H9 (cell line): ENCODE measurements at regions not wholly inside any gene's neighbourhood (a gene's known extent, or its start where the extent isn't known, plus 50 kb on each side); places are given as distances from the start of the nearest gene placed in this dataset.

Experiments
- DNase-seq: peaks from one replicate; pipeline ENCODE4 v3.0.0-alpha.2; 2017
- H2AFZ ChIP-seq: one replicate; pipeline ENCODE4 v1.6.1; 2013; ENCODE audit warnings: mild to moderate bottlenecking, low read length, control low read depth, moderate library complexity
- H2AK5ac ChIP-seq: 2 replicates; pipeline ENCODE4 v1.6.1; 2013; ENCODE audit warnings: low read length, control low read depth, mixed read lengths; ENCODE audit not compliant: insufficient read length
- H2BK120ac ChIP-seq: one replicate; pipeline ENCODE4 v1.6.1; 2013; ENCODE audit warnings: low read depth, mild to moderate bottlenecking, low read length, control low read depth, inconsistent platforms; ENCODE audit not compliant: poor library complexity, severe bottlenecking
- H2BK12ac ChIP-seq: 2 replicates; pipeline ENCODE4 v1.6.1; 2013; ENCODE audit warnings: low read length, control low read depth, mixed read lengths, low read depth; ENCODE audit not compliant: insufficient read length
- H2BK15ac ChIP-seq: 2 replicates; pipeline ENCODE4 v1.6.1; 2013; ENCODE audit warnings: low read depth, low read length, control low read depth
- H2BK20ac ChIP-seq: one replicate; pipeline ENCODE4 v1.6.1; 2013; ENCODE audit warnings: low read depth, mild to moderate bottlenecking, low read length, control low read depth, inconsistent platforms; ENCODE audit not compliant: poor library complexity, severe bottlenecking
- H2BK5ac ChIP-seq: 2 replicates; pipeline ENCODE4 v1.6.1; 2013; ENCODE audit warnings: low read length, control low read depth, mixed read lengths; ENCODE audit not compliant: insufficient read length
- H3K14ac ChIP-seq: 2 replicates; pipeline ENCODE4 v1.6.1; 2013; ENCODE audit warnings: low read length, control low read depth; ENCODE audit not compliant: insufficient read depth
- H3K18ac ChIP-seq: 2 replicates; pipeline ENCODE4 v1.6.1; 2013; ENCODE audit warnings: low read depth, mild to moderate bottlenecking, mixed read lengths, low read length, control low read depth; ENCODE audit not compliant: insufficient read length
- H3K23ac ChIP-seq: 2 replicates; pipeline ENCODE4 v1.6.1; 2013; ENCODE audit warnings: low read length, control low read depth, mixed read lengths, low read depth; ENCODE audit not compliant: insufficient read length
- H3K23me2 ChIP-seq: 2 replicates; pipeline ENCODE4 v1.6.1; 2013; ENCODE audit warnings: low read depth, mild to moderate bottlenecking, mixed read lengths, low read length, control low read depth; ENCODE audit not compliant: insufficient read length, poor library complexity, severe bottlenecking
- H3K27ac ChIP-seq: 2 replicates; pipeline ENCODE4 v1.5.1; 2013; ENCODE audit warnings: low read length, control low read depth, mixed read lengths, low read depth; ENCODE audit not compliant: insufficient read length
- H3K27me3 ChIP-seq: 2 replicates; pipeline ENCODE4 v1.6.1; 2013; ENCODE audit warnings: low read length, control low read depth, inconsistent platforms; ENCODE audit not compliant: insufficient read depth
- H3K4ac ChIP-seq: 2 replicates; pipeline ENCODE4 v1.6.1; 2013; ENCODE audit warnings: low read depth, mild to moderate bottlenecking, control low read depth, inconsistent platforms, low read length, moderate library complexity
- H3K4me1 ChIP-seq: 2 replicates; pipeline ENCODE4 v1.6.1; 2013; ENCODE audit warnings: low read length, control low read depth, inconsistent platforms; ENCODE audit not compliant: insufficient read depth
- H3K4me2 ChIP-seq: 2 replicates; pipeline ENCODE4 v1.6.1; 2013; ENCODE audit warnings: low read length, control low read depth, mixed read lengths; ENCODE audit not compliant: insufficient read length, insufficient read depth
- H3K56ac ChIP-seq: 2 replicates; pipeline ENCODE4 v1.6.1; 2013; ENCODE audit warnings: low read depth, mild to moderate bottlenecking, mixed read lengths, low read length, control low read depth; ENCODE audit not compliant: insufficient read length
- H3K79me1 ChIP-seq: 2 replicates; pipeline ENCODE4 v1.6.1; 2013; ENCODE audit warnings: low read depth, mild to moderate bottlenecking, moderate library complexity, low read length, control low read depth, inconsistent platforms; ENCODE audit not compliant: insufficient read depth, poor library complexity, severe bottlenecking
- H3K79me2 ChIP-seq: 2 replicates; pipeline ENCODE4 v1.6.1; 2013; ENCODE audit warnings: low read length, control low read depth, inconsistent platforms; ENCODE audit not compliant: insufficient read depth
- H3K9ac ChIP-seq: 2 replicates; pipeline ENCODE4 v1.6.1; 2013; ENCODE audit warnings: low read length, control low read depth, mixed read lengths; ENCODE audit not compliant: insufficient read length; ENCODE audit errors: extremely low read depth
- H3K9me3 ChIP-seq: one replicate; pipeline ENCODE4 v1.6.1; 2013; ENCODE audit warnings: low read depth, low read length, inconsistent platforms; ENCODE audit not compliant: control insufficient read depth
- H3T11ph ChIP-seq: one replicate; pipeline ENCODE4 v1.6.1; 2013; ENCODE audit warnings: mild to moderate bottlenecking, low read length, control low read depth, inconsistent platforms
- H4K20me1 ChIP-seq: one replicate; pipeline ENCODE4 v1.6.1; 2013; ENCODE audit not compliant: control insufficient read depth, insufficient read length, insufficient read depth
- H4K5ac ChIP-seq: 2 replicates; pipeline ENCODE4 v1.6.1; 2013; ENCODE audit warnings: low read depth, mild to moderate bottlenecking, mixed read lengths, low read length, control low read depth; ENCODE audit not compliant: insufficient read length
- H4K8ac ChIP-seq: replicated peaks from 2 replicates; pipeline ENCODE4 v1.6.1; 2013; ENCODE audit warnings: low read length, control low read depth, mixed read lengths, low read depth; ENCODE audit not compliant: insufficient read length
- H4K91ac ChIP-seq: 2 replicates; pipeline ENCODE4 v1.6.1; 2013; ENCODE audit warnings: low read depth, mild to moderate bottlenecking, moderate library complexity, mixed read lengths, low read length, control low read depth; ENCODE audit not compliant: insufficient read length
- H3K27ac Mint-ChIP-seq, 3 experiments: 2 replicates in 2 of 3; 3 replicates in 1 of 3; pipeline ENCODE4 v1.8.0; 2020 to 2021; ENCODE audit warnings: mixed read lengths in 3 of 3, mild to moderate bottlenecking in 1 of 3, moderate library complexity in 1 of 3
- H3K27me3 Mint-ChIP-seq: 2 replicates; pipeline ENCODE4 v1.8.0; 2021; ENCODE audit warnings: low read depth, mild to moderate bottlenecking, moderate library complexity, mixed read lengths
- H3K36me3 Mint-ChIP-seq, 3 experiments: 2 replicates in 2 of 3; 3 replicates in 1 of 3; pipeline ENCODE4 v1.8.0; 2020 to 2021; ENCODE audit warnings: low read depth in 3 of 3, mixed read lengths in 3 of 3; ENCODE audit not compliant: insufficient read depth in 1 of 3
- H3K4me1 Mint-ChIP-seq, 2 experiments: 2 replicates each; pipeline ENCODE4 v1.8.0; 2020; ENCODE audit warnings: mixed read lengths in 2 of 2
- H3K4me3 Mint-ChIP-seq, 2 experiments: 2 replicates in 1 of 2; 3 replicates in 1 of 2; pipeline ENCODE4 v1.8.0; 2020 to 2021; ENCODE audit warnings: mild to moderate bottlenecking in 2 of 2, mixed read lengths in 2 of 2, moderate library complexity in 1 of 2
- H3K9me3 Mint-ChIP-seq, 2 experiments: 2 replicates in 1 of 2; 3 replicates in 1 of 2; pipeline ENCODE4 v1.8.0; 2020; ENCODE audit warnings: mild to moderate bottlenecking in 2 of 2, mixed read lengths in 2 of 2, moderate library complexity in 1 of 2
- WGBS: extraction: QIAGEN DNeasy Blood & Tissue Kit; methylation state at CpG from one replicate; pipeline ENCODE4 v1.1.7; 2013; ENCODE audit warnings: missing lambda C conversion rate, low lambda C conversion rate, mixed read lengths; ENCODE audit not compliant: insufficient read length; ENCODE audit errors: extremely low coverage; 5-methylcytosine and 5-hydroxymethylcytosine counted together
- TF ChIP-seq, protein P1 (sequence below): fragments of 200-600 bp; sonication (generic); conservative IDR thresholded peaks from 3 replicates; pipeline ENCODE4 v1.8.0; 2021; ENCODE audit warnings: antibody characterized with exemption, mild to moderate bottlenecking

DNA sequence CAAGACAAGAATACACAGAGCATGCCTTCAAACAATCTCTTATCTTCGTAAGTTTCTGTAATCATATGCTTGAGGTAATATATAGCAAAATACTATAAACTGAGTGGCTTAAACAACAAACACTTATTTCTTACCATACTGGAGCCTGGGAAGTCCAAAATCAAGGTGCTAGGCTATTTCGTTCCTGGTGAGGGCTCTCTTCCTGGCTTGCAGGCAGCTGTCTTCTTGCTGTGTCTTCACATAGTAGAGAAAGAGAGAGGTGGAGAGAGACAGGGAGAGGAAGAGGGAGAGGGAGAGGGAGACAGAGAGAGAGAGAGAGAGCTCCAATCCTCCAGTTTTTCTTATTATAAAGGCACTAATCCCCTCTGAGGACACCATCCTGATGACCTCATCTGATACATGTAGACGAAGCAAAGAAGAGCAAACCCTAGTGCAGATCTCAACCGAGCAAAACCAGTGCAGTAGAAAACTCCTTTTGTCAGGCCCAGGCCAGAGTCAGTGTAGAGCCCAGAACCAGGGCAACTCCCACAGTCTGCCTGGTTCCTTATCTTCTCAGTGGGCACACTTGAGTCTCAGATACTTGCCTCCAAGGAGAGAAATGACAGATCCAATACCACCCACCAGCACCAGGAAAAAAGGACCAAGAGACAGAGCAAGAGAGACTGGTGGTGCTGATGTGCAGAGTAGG lies 297.1 kb upstream of the NCAM1 start:
- Histone ChIP-seq H3K9me3 (no peaks in the 10 kb centered on the region), H3K4me1 (no peaks in the 10 kb centered on the region), H4K20me1 (no peaks in the 10 kb centered on the region), H2BK20ac (no peak overlapping the region), H3K27me3 (no peaks in the 10 kb centered on the region), H4K8ac (no peak overlapping the region), H2BK15ac (peak overlapping the region; percentile 65; the same call in 1 of the 2 replicates), H4K91ac (no peak overlapping the region), H3K23ac (no peak overlapping the region), H3K4ac (no peak overlapping the region), H2BK12ac (no peak overlapping the region), H3K4me2 (no peak overlapping the region), H2AK5ac (no peak overlapping the region), H2BK5ac (no peak overlapping the region), H2AFZ (no peak overlapping the region), H3K56ac (no peak overlapping the region), H3T11ph (no peak overlapping the region), H3K18ac (no peak overlapping the region), H3K79me2 (no peaks in the 10 kb centered on the region), H3K23me2 (no peaks in the 10 kb centered on the region), H4K5ac (no peak overlapping the region), H3K79me1 (no peaks in the 10 kb centered on the region), H3K14ac (no peak overlapping the region), H3K27ac (no peak overlapping the region), H3K9ac (no peak overlapping the region), H2BK120ac (no peak overlapping the region)
- TF ChIP-seq, protein P1, sequence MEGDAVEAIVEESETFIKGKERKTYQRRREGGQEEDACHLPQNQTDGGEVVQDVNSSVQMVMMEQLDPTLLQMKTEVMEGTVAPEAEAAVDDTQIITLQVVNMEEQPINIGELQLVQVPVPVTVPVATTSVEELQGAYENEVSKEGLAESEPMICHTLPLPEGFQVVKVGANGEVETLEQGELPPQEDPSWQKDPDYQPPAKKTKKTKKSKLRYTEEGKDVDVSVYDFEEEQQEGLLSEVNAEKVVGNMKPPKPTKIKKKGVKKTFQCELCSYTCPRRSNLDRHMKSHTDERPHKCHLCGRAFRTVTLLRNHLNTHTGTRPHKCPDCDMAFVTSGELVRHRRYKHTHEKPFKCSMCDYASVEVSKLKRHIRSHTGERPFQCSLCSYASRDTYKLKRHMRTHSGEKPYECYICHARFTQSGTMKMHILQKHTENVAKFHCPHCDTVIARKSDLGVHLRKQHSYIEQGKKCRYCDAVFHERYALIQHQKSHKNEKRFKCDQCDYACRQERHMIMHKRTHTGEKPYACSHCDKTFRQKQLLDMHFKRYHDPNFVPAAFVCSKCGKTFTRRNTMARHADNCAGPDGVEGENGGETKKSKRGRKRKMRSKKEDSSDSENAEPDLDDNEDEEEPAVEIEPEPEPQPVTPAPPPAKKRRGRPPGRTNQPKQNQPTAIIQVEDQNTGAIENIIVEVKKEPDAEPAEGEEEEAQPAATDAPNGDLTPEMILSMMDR = peak; percentile 33; the same call in 1 of the 3 replicates
- Mint-ChIP-seq H3K4me3 (no peak overlapping the region), H3K27me3 (peaks cover 2% of the 10 kb centered on the region), H3K27ac (no peak overlapping the region), H3K4me1 (peaks cover 5 to 10% of the 10 kb centered on the region in 2 experiments; a peak in 2 of 4 replicates), H3K36me3 (no peaks in the 10 kb centered on the region), H3K9me3 (no peaks in the 10 kb centered on the region)
- DNase-seq = no peak
- no CpG with 5 or more reads among the region's 4 CpGs for WGBS
